KMS-11 (cell line): ENCODE measurements at regions not wholly inside any gene's neighbourhood (a gene's known extent, or its start where the extent isn't known, plus 50 kb on each side); places are given as distances from the start of the nearest gene placed in this dataset.

Source experiments
- H2AFZ ChIP-seq: fragments of 200-600 bp; sonication (generic); 2 replicates; pipeline ENCODE4 v1.6.1; 2016; ENCODE audit warnings: antibody characterized with exemption, mixed run types, low read depth
- H3K27ac ChIP-seq: fragments of 200-600 bp; sonication (generic); 2 replicates; pipeline ENCODE4 v1.6.1; 2016; ENCODE audit warnings: mild to moderate bottlenecking, mixed run types
- H3K27me3 ChIP-seq: fragments of 200-600 bp; sonication (generic); 2 replicates; pipeline ENCODE4 v1.6.1; 2017; ENCODE audit warnings: mild to moderate bottlenecking, low read depth, mixed run types, moderate library complexity; ENCODE audit not compliant: insufficient read depth
- H3K36me3 ChIP-seq: fragments of 200-600 bp; sonication (generic); 2 replicates; pipeline ENCODE4 v1.6.1; 2017; ENCODE audit warnings: mild to moderate bottlenecking, mixed run types; ENCODE audit not compliant: insufficient read depth
- H3K4me1 ChIP-seq: fragments of 200-600 bp; sonication (generic); 2 replicates; pipeline ENCODE4 v1.6.1; 2016; ENCODE audit warnings: mild to moderate bottlenecking, low read depth, mixed run types; ENCODE audit not compliant: poor library complexity, severe bottlenecking
- H3K4me2 ChIP-seq: fragments of 200-600 bp; sonication (generic); 2 replicates; pipeline ENCODE4 v1.7.0; 2016; ENCODE audit warnings: mild to moderate bottlenecking, mixed run types
- H3K4me3 ChIP-seq: fragments of 200-600 bp; sonication (generic); IDR thresholded peaks from 2 replicates; pipeline ENCODE4 v1.6.1; 2017; ENCODE audit warnings: low read depth, low read length, mixed read lengths; ENCODE audit not compliant: insufficient read depth
- H3K79me2 ChIP-seq: fragments of 200-600 bp; sonication (generic); 2 replicates; pipeline ENCODE4 v1.6.1; 2016; ENCODE audit warnings: low read depth, mixed run types; ENCODE audit not compliant: insufficient read depth
- H3K9ac ChIP-seq: fragments of 200-600 bp; sonication (generic); 2 replicates; pipeline ENCODE4 v1.6.1; 2016; ENCODE audit warnings: mild to moderate bottlenecking, mixed run types
- H4K20me1 ChIP-seq: fragments of 200-600 bp; sonication (generic); 2 replicates; pipeline ENCODE4 v1.6.1; 2016; ENCODE audit warnings: mild to moderate bottlenecking, mixed run types; ENCODE audit not compliant: insufficient read depth
- CTCF ChIP-seq: fragments of 200-600 bp; sonication (generic); conservative IDR thresholded peaks from 2 replicates; pipeline ENCODE4 v1.6.1; 2017; ENCODE audit warnings: low read depth, mild to moderate bottlenecking, antibody characterized with exemption, low read length, moderate library complexity, mixed read lengths

GRCh38 chr2:118766871-118767270 is 80.6 kb downstream of the EN1 start:
- TF ChIP-seq CTCF = no peak
- no peak overlapping the region for H3K27ac ChIP-seq
- no peak overlapping the region for H3K4me2 ChIP-seq
- no peaks in the 10 kb centered on the region for H4K20me1 ChIP-seq
- no peaks in the 10 kb centered on the region for H3K36me3 ChIP-seq
- H3K9ac ChIP-seq = no peak overlapping the region
- H3K4me1 ChIP-seq = no peaks in the 10 kb centered on the region
- no peak overlapping the region for H2AFZ ChIP-seq
- H3K27me3 ChIP-seq = no peaks in the 10 kb centered on the region
- H3K4me3 ChIP-seq = no peak overlapping the region
- H3K79me2 ChIP-seq = no peaks in the 10 kb centered on the region

GRCh38 chr2:118764855-118765254 is 82.6 kb downstream of the EN1 start:
- Histone ChIP-seq H3K27me3 (no peaks in the 10 kb centered on the region), H3K9ac (no peak overlapping the region), H2AFZ (no peak overlapping the region), H3K27ac (no peak overlapping the region), H3K36me3 (no peaks in the 10 kb centered on the region), H4K20me1 (no peaks in the 10 kb centered on the region), H3K4me3 (no peak overlapping the region), H3K4me1 (no peaks in the 10 kb centered on the region), H3K79me2 (no peaks in the 10 kb centered on the region), H3K4me2 (no peak overlapping the region)
- no peak for TF ChIP-seq CTCF

- Histone ChIP-seq H3K79me2 (no peaks in the 10 kb centered on the region), H3K9ac (no peak overlapping the region), H4K20me1 (no peaks in the 10 kb centered on the region), H3K36me3 (no peaks in the 10 kb centered on the region), H3K27ac (no peak overlapping the region), H3K4me1 (no peaks in the 10 kb centered on the region), H3K4me3 (no peak overlapping the region), H3K27me3 (no peaks in the 10 kb centered on the region), H3K4me2 (no peak overlapping the region), H2AFZ (no peak overlapping the region)
- no peak for TF ChIP-seq CTCF
These were observed 83.7 kb downstream of the EN1 start for GRCh38 chr2:118763797-118764196.

- no peak overlapping the region for H3K4me3 ChIP-seq
- TF ChIP-seq CTCF = no peak
- no peak overlapping the region for H3K4me2 ChIP-seq
- H3K36me3 ChIP-seq = no peaks in the 10 kb centered on the region
- H3K9ac ChIP-seq = no peak overlapping the region
- H3K79me2 ChIP-seq = no peaks in the 10 kb centered on the region
- no peaks in the 10 kb centered on the region for H3K4me1 ChIP-seq
- no peak overlapping the region for H2AFZ ChIP-seq
- no peaks in the 10 kb centered on the region for H4K20me1 ChIP-seq
- H3K27me3 ChIP-seq = no peaks in the 10 kb centered on the region
- H3K27ac ChIP-seq = no peak overlapping the region
These were observed 85.2 kb downstream of the EN1 start for GRCh38 chr2:118762290-118762689.

- TF ChIP-seq CTCF = no peak
- H3K9ac ChIP-seq = no peak overlapping the region
- H3K79me2 ChIP-seq = no peaks in the 10 kb centered on the region
- no peaks in the 10 kb centered on the region for H4K20me1 ChIP-seq
- H3K4me3 ChIP-seq = no peak overlapping the region
- no peaks in the 10 kb centered on the region for H3K27me3 ChIP-seq
- H3K36me3 ChIP-seq = no peaks in the 10 kb centered on the region
- H3K27ac ChIP-seq = no peak overlapping the region
- no peak overlapping the region for H2AFZ ChIP-seq
- H3K4me2 ChIP-seq = no peak overlapping the region
- no peaks in the 10 kb centered on the region for H3K4me1 ChIP-seq
These were observed 85.7 kb downstream of the EN1 start for GRCh38 chr2:118761771-118762170.
